ENCODE measurements at regions not wholly inside any gene's neighbourhood (a gene's known extent, or its start where the extent isn't known, plus 50 kb on each side); places are given as distances from the start of the nearest gene placed in this dataset.

- no peak for DNase-seq
Observed at GRCh38 chr5:67246546-67247268, 50.1 kb upstream of the CD180 start.
